Naive thymus-derived CD8-positive, alpha-beta T cell (primary cell): ENCODE measurements at regions not wholly inside any gene's neighbourhood (a gene's known extent, or its start where the extent isn't known, plus 50 kb on each side); places are given as distances from the start of the nearest gene placed in this dataset.

Source experiments
- ATAC-seq, 2 donors: fragments of 150-1000 bp; cut with Tn5 transposase in 1 of 2; sonication (Bioruptor Pico), chemical (Tn5 transposase) in 1 of 2; 1 replicate in 1 of 2; 2 replicates in 1 of 2; pipeline ENCODE4 v1.10.0; 2021; ENCODE audit warnings: mild to moderate bottlenecking in 2 of 2, moderate library complexity in 2 of 2
- POLR2A ChIA-PET: fragments of 350-600 bp; sonication (Branson Sonifier 250); formaldehyde crosslinking; loops from one replicate; lab custom pipeline; 2021; ENCODE audit warnings: antibody characterized with exemption; lab: Charles Lee
- DNase-seq, 10 donors: peaks; one replicate each; pipeline versions ENCODE4 v3.0.0 to v3.0.0-alpha.2; 2020 to 2022
- H3K27ac Mint-ChIP-seq, 10 donors: one replicate each; pipeline ENCODE4 v1.8.0; 2020 to 2022; ENCODE audit warnings: mild to moderate bottlenecking in 10 of 10, mixed read lengths in 10 of 10, moderate library complexity in 4 of 10, inconsistent platforms in 1 of 10
- H3K27me3 Mint-ChIP-seq, 5 donors: one replicate each; pipeline ENCODE4 v1.8.0; 2021 to 2022; ENCODE audit warnings: mixed read lengths in 5 of 5
- H3K36me3 Mint-ChIP-seq, 3 donors: one replicate each; pipeline ENCODE4 v1.8.0; 2020 to 2022; ENCODE audit warnings: mixed read lengths in 3 of 3, mild to moderate bottlenecking in 2 of 3, inconsistent platforms in 1 of 3
- H3K4me1 Mint-ChIP-seq, 4 donors: one replicate each; pipeline ENCODE4 v1.8.0; 2021 to 2022; ENCODE audit warnings: mixed read lengths in 4 of 4
- H3K4me3 Mint-ChIP-seq, 10 donors: one replicate each; pipeline ENCODE4 v1.8.0; 2020 to 2022; ENCODE audit warnings: mild to moderate bottlenecking in 10 of 10, mixed read lengths in 10 of 10, moderate library complexity in 6 of 10, inconsistent platforms in 1 of 10
- H3K9me3 Mint-ChIP-seq, 9 donors: one replicate each; pipeline ENCODE4 v1.8.0; 2020 to 2022; ENCODE audit warnings: mixed read lengths in 9 of 9, mild to moderate bottlenecking in 3 of 9, inconsistent platforms in 1 of 9, moderate library complexity in 1 of 9

- Mint-ChIP-seq H3K27ac (no peak overlapping the region), H3K36me3 (no peaks in the 10 kb centered on the region), H3K4me1 (peaks cover 0 to 16% (median 0%) of the 10 kb centered on the region in 4 donors), H3K9me3 (peaks cover 0 to 12% (median 0%) of the 10 kb centered on the region in 9 donors), H3K27me3 (no peaks in the 10 kb centered on the region), H3K4me3 (no peak overlapping the region)
- ATAC-seq (no peak), DNase-seq (no peak)
- POLR2A ChIA-PET, result no interaction called here
Observed at GRCh38 chr12:87304406-87304805, 724.8 kb downstream of the C12orf50 start.

- DNase-seq (no peak), ATAC-seq (no peak)
- H3K27ac Mint-ChIP-seq, result no peak overlapping the region
- H3K36me3 Mint-ChIP-seq, result no peaks in the 10 kb centered on the region
- H3K4me3 Mint-ChIP-seq, result no peak overlapping the region
- peaks cover 0 to 16% (median 0%) of the 10 kb centered on the region in 4 donors for H3K4me1 Mint-ChIP-seq
- POLR2A ChIA-PET, result no interaction called here
- H3K9me3 Mint-ChIP-seq, result peaks cover 0 to 12% (median 1%) of the 10 kb centered on the region in 9 donors
- no peaks in the 10 kb centered on the region for H3K27me3 Mint-ChIP-seq
Observed at GRCh38 chr12:87303396-87304012, 725.7 kb downstream of the C12orf50 start.

GRCh38 chr12:87302126-87302745 is 727.0 kb downstream of the C12orf50 start:
- Mint-ChIP-seq H3K9me3 (peaks cover 0 to 12% (median 4%) of the 10 kb centered on the region in 9 donors), H3K4me3 (no peak overlapping the region), H3K27ac (no peak overlapping the region), H3K36me3 (no peaks in the 10 kb centered on the region), H3K4me1 (peaks cover 0 to 16% (median 0%) of the 10 kb centered on the region in 4 donors), H3K27me3 (no peaks in the 10 kb centered on the region)
- ATAC-seq (no peak), DNase-seq (no peak)
- POLR2A ChIA-PET, result no interaction called here

- Mint-ChIP-seq H3K36me3 (no peaks in the 10 kb centered on the region), H3K27me3 (no peaks in the 10 kb centered on the region), H3K4me3 (no peak overlapping the region), H3K27ac (no peak overlapping the region), H3K4me1 (no peaks in the 10 kb centered on the region), H3K9me3 (peaks cover 2 to 19% (median 8%) of the 10 kb centered on the region in 9 donors)
- POLR2A ChIA-PET, result no interaction called here
- no peak for DNase-seq
- no peak for ATAC-seq
Observed at GRCh38 chr12:87290505-87290904, 738.7 kb downstream of the C12orf50 start.

GRCh38 chr12:87283886-87284285 is 745.3 kb downstream of the C12orf50 start:
- Mint-ChIP-seq H3K4me1 (peaks cover 0 to 8% (median 0%) of the 10 kb centered on the region in 4 donors), H3K27me3 (no peaks in the 10 kb centered on the region), H3K4me3 (no peak overlapping the region), H3K27ac (no peak overlapping the region), H3K36me3 (no peaks in the 10 kb centered on the region), H3K9me3 (peaks cover 0 to 8% (median 2%) of the 10 kb centered on the region in 9 donors)
- DNase-seq (no peak), ATAC-seq (no peak)
- POLR2A ChIA-PET, result no interaction called here

- POLR2A ChIA-PET, result no interaction called here
- Mint-ChIP-seq H3K9me3 (peaks cover 0 to 7% (median 2%) of the 10 kb centered on the region in 9 donors), H3K27me3 (no peaks in the 10 kb centered on the region), H3K4me3 (no peak overlapping the region), H3K36me3 (no peaks in the 10 kb centered on the region), H3K4me1 (peaks cover 0 to 8% (median 0%) of the 10 kb centered on the region in 4 donors), H3K27ac (no peak overlapping the region)
- DNase-seq, result no peak
- ATAC-seq, result no peak
Observed at GRCh38 chr12:87283111-87283510, 746.1 kb downstream of the C12orf50 start.

- no peaks in the 10 kb centered on the region for H3K36me3 Mint-ChIP-seq
- peaks cover 0 to 4% (median 0%) of the 10 kb centered on the region in 9 donors for H3K9me3 Mint-ChIP-seq
- POLR2A ChIA-PET, result no interaction called here
- H3K27me3 Mint-ChIP-seq, result no peaks in the 10 kb centered on the region
- H3K4me3 Mint-ChIP-seq, result no peak overlapping the region
- no peak overlapping the region for H3K27ac Mint-ChIP-seq
- DNase-seq (no peak), ATAC-seq (no peak)
- H3K4me1 Mint-ChIP-seq, result peaks cover 0 to 8% (median 0%) of the 10 kb centered on the region in 4 donors
Observed at GRCh38 chr12:87280893-87281292, 748.3 kb downstream of the C12orf50 start.

- H3K27me3 Mint-ChIP-seq, result no peaks in the 10 kb centered on the region
- H3K4me1 Mint-ChIP-seq, result peaks cover 0 to 8% (median 0%) of the 10 kb centered on the region in 4 donors
- H3K27ac Mint-ChIP-seq, result no peak overlapping the region
- DNase-seq (no peak), ATAC-seq (no peak)
- peaks cover 0 to 4% (median 0%) of the 10 kb centered on the region in 9 donors for H3K9me3 Mint-ChIP-seq
- no peaks in the 10 kb centered on the region for H3K36me3 Mint-ChIP-seq
- H3K4me3 Mint-ChIP-seq, result no peak overlapping the region
- POLR2A ChIA-PET, result no interaction called here
Observed at GRCh38 chr12:87280356-87280755, 748.8 kb downstream of the C12orf50 start.

- no peaks in the 10 kb centered on the region for H3K36me3 Mint-ChIP-seq
- peaks cover 0 to 9% (median 0%) of the 10 kb centered on the region in 9 donors for H3K9me3 Mint-ChIP-seq
- H3K27ac Mint-ChIP-seq, result no peak overlapping the region
- no peak for DNase-seq
- no peak for ATAC-seq
- H3K4me3 Mint-ChIP-seq, result no peak overlapping the region
- H3K4me1 Mint-ChIP-seq, result no peaks in the 10 kb centered on the region
- no peaks in the 10 kb centered on the region for H3K27me3 Mint-ChIP-seq
- POLR2A ChIA-PET, result no interaction called here
Observed at GRCh38 chr12:87274594-87275245, 754.5 kb downstream of the C12orf50 start.

GRCh38 chr12:87272851-87273250 is 756.4 kb downstream of the C12orf50 start:
- POLR2A ChIA-PET, result no interaction called here
- Mint-ChIP-seq H3K9me3 (peaks cover 0 to 7% (median 0%) of the 10 kb centered on the region in 9 donors), H3K27ac (no peak overlapping the region), H3K4me1 (no peaks in the 10 kb centered on the region), H3K27me3 (no peaks in the 10 kb centered on the region), H3K4me3 (no peak overlapping the region), H3K36me3 (no peaks in the 10 kb centered on the region)
- DNase-seq, result no peak
- ATAC-seq, result no peak

GRCh38 chr12:87270919-87271318 is 758.3 kb downstream of the C12orf50 start:
- ATAC-seq (no peak), DNase-seq (no peak)
- Mint-ChIP-seq H3K4me3 (no peak overlapping the region), H3K27ac (no peak overlapping the region), H3K9me3 (peaks cover 0 to 6% (median 1%) of the 10 kb centered on the region in 9 donors), H3K36me3 (no peaks in the 10 kb centered on the region), H3K27me3 (no peaks in the 10 kb centered on the region), H3K4me1 (no peaks in the 10 kb centered on the region)
- POLR2A ChIA-PET, result no interaction called here

GRCh38 chr12:87266305-87266704 is 762.9 kb downstream of the C12orf50 start:
- no peak overlapping the region for H3K4me3 Mint-ChIP-seq
- H3K27ac Mint-ChIP-seq, result no peak overlapping the region
- POLR2A ChIA-PET, result no interaction called here
- H3K27me3 Mint-ChIP-seq, result no peaks in the 10 kb centered on the region
- H3K4me1 Mint-ChIP-seq, result no peaks in the 10 kb centered on the region
- H3K9me3 Mint-ChIP-seq, result peaks cover 0 to 7% (median 2%) of the 10 kb centered on the region in 9 donors
- H3K36me3 Mint-ChIP-seq, result no peaks in the 10 kb centered on the region
- no peak for DNase-seq
- no peak for ATAC-seq

- H3K27me3 Mint-ChIP-seq, result no peaks in the 10 kb centered on the region
- H3K4me1 Mint-ChIP-seq, result no peaks in the 10 kb centered on the region
- no peak overlapping the region for H3K4me3 Mint-ChIP-seq
- H3K36me3 Mint-ChIP-seq, result no peaks in the 10 kb centered on the region
- ATAC-seq (no peak), DNase-seq (no peak)
- H3K9me3 Mint-ChIP-seq, result peaks cover 0 to 4% (median 0%) of the 10 kb centered on the region in 9 donors
- no peak overlapping the region for H3K27ac Mint-ChIP-seq
- POLR2A ChIA-PET, result no interaction called here
Observed at GRCh38 chr12:87259391-87259790, 769.8 kb downstream of the C12orf50 start.
